HG03571 (cell line): ENCODE measurements at regions not wholly inside any gene's neighbourhood (a gene's known extent, or its start where the extent isn't known, plus 50 kb on each side); places are given as distances from the start of the nearest gene placed in this dataset.
"Not testable (repeated sequence)": the region's sequence is repeated elsewhere in the genome, so short reads cannot be mapped to it uniquely, and the experiment has no call there.

ENCODE experiments used
- ATAC-seq: cut with Tn5 transposase; IDR thresholded peaks from one replicate; pipeline ENCODE4 v1.9.1; 2021; ENCODE audit not compliant: unreplicated experiment

DNA sequence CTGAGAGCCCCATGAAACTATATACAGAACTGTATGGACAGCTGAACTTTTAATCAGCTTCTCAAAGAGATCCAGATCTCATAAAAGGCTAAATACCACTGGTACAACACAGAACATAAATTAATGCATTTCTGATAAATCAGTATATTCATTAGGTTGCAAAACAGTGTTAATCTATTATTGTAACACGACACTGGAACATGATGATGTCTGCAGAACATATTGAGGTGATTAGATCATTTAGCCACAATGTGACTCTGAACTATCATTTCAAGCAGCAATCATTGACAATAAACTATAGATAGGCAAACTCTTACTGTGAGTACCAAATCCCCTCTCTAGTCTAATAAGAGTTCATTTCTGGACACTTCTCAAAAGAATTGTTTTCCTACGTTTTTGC lies 50.3 kb downstream of the GASK1B start:
- ATAC-seq, result no peak

DNA sequence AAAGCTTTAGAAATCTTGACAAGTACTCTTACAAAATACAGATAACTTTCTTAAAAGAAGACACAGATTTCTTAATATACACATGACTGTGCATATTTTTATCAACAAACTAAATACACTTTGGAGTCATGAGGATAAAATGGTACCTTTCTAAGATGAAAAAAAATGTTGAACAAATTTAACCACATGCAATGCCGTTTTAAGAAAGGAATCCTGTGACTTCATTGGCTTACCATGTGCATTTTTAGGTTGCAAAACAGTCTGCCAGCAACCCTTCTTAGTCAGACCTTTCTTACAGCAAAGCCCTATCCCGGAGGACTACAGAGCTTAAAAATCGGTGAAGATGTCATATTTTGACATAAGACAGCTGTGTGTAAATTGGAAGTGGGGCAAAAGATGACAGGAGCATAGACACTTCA lies 51.7 kb downstream of the GASK1B start:
- no peak for ATAC-seq

DNA sequence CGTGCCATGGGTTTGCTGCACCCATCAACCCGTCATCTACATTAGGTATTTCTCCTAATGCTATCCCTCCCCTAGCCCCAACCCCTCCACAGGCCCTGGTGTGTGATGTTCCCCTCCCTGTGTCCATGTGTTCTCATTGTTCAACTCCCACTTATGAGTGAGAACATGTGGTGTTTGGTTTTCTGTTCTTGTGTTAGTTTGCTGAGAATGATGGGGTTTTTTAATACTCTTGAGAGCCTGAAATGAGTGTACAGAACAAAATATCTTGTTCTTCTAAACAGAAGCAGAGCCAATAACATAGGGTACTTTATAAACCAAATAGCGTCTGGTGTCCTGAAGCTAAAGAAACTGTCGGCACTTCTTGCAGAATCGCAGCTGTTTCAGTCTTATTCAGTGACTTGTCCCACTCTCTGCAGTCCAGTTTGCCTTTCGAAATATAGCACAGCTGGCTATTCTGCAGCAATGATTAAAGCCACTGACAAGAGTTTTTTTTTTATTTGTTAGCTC lies 52.1 kb downstream of the GASK1B start:
- ATAC-seq, result not testable (repeated sequence)

DNA sequence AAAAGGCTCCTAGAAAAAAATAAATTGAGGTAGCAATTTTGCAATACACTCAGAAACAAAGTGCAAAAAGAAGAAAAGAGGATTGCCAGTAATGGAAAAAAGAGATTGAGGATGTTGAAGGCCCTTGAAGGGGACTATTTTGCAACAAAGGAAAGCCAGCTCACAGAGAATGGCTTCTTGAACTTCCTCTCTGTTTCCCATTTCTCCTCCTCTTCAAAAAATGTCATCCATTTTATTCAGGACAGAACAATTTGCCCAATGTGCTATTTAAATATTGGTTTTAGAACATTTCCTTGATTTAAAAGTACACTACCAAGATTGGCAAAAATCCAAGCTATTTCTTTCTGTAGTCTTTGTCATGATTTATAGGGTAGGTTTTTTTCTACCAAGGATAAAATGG lies 60.2 kb downstream of the GASK1B start:
- ATAC-seq, result no peak

DNA sequence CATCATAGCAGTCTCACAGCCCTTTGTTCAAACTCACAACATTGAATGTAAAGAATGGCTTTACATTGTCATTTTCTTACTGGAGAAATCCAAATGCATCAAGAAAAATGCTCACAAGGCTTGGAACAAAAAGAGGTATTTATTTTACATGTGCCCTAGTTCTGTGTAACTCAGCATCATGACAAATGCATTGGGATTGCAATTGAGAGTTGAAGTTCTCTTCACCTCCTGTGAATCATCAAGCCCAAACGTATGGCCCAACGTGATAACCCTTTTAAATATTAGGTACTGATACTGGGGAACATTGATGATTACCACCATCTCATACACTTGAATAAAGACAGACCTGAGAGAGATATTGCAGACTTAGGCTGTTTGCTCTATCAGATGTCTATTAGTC lies 61.6 kb downstream of the GASK1B start:
- ATAC-seq, result no peak

DNA sequence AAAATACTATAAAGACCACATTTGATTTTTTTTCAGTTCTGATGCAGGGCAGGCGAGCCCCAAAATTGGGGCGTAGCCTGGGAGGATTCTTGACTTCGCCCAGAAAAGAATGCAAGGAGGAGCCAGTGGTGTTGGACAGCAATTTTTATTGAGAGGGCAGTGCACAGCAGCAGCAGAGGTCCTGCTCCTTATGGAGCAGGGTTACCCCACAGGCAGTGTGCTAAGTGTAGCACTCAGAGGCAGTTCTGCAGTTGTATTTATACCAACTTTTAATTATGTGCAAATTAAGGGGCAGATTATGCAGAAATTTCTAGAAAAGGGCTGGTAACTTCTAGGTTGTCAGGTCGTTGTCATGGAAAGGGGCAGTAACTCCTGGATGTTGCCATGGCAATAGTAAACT lies 69.9 kb downstream of the GASK1B start:
- ATAC-seq, result no peak

DNA sequence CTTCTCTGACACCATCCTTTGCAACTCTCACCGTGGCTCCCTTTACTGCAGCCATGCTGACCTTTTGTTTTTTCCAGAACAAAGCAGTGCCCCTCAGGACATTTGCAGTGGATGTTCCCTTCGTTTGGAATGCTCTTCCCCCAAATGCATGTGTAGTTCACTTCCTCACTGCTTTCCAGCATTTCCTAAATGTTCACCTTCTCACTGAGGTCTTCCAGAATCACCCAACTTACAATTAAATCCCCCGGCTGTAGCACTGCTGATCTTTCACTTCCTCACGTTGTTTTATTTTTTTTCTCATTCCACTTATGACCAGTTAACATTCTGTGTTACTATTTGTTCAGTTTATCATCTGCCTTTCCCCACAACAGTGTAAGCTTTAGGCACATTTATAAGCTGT lies 73.1 kb downstream of the GASK1B start:
- ATAC-seq, result no peak

DNA sequence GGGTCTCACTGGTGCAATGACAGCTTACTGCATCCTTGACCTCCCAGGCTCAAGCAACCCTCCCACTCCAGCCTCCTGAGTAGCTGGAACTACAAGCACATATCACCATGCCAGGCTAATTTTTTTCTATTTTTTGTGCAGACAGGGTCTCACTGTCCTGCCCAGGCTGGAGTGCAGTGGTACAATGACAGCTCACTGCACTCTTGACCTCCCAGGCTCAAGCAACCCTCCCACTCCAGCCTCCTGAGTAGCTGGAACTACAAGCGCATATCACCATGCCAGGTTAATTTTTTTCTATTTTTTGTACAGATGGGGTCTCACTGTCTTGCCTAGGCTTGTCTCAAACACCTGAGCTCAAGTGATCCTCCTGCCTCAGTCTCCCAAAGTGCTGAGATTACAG lies 74.0 kb downstream of the GASK1B start:
- ATAC-seq, result no peak

DNA sequence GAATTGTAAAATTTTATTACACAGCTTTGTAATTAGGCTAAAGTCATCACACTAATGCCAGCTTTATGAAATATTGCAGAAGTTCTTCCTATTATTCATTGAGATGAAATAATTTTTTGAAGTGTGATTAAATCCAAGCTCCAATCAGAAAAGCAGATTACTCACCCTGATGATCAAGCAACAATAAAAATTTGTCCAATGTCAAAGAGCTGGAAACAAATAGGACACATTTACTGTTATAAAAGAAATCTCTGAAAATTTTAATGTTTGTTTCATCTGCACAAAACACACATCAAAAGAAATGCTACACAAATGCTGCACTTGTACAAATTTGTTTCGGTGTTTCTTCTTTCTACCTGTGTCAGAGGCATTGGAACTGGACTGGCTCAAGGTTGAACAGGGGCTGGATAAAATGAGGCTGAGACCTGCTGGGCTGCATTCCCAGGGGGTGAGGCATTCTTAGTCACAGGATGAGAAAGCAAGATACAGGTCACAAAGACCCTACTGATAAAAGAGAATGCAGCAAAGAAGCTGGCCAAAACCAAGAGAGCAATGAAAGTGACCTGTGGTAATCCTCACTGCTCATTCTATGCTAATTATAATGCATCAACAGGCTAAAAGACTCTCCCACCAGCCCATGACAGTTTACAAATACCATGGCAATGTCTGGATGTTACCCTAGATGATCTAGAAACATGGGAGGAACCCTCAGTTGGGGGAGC lies 78.3 kb downstream of the GASK1B start:
- no peak for ATAC-seq

DNA sequence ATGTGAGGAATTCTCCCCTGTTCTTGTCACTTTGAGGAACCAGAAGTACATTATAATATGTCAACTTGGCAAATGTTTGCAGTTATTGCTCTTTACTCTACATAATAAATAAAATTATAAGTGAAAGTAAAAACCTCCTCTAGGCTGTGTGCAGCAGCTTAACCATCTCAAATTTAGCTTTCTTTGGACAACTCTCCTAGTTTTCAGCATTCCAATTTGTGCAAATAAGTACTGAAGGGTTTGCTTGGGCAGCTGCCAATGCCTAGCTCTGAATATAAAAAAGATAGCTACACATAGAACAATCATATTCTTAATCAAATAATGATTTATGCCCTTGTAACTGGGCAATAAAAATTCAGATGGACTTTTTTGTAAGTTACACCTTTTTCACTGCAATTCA lies 82.5 kb downstream of the GASK1B start:
- no peak for ATAC-seq

DNA sequence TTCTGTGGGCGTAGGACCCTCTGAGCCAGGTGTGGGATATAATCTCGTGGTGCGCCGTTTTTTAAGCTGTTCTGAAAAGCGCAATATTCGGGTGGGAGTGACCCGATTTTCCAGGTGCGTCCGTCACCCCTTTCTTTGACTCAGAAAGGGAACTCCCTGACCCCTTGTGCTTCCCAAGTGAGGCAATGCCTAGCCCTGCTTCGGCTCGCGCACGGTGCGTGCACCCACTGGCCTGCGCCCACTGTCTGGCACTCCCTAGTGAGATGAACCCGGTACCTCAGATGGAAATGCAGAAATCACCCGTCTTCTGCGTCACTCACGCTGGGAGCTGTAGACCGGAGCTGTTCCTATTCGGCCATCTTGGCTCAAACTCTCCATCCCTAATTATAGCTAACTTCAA lies 82.9 kb downstream of the GASK1B start:
- not testable (repeated sequence) for ATAC-seq

DNA sequence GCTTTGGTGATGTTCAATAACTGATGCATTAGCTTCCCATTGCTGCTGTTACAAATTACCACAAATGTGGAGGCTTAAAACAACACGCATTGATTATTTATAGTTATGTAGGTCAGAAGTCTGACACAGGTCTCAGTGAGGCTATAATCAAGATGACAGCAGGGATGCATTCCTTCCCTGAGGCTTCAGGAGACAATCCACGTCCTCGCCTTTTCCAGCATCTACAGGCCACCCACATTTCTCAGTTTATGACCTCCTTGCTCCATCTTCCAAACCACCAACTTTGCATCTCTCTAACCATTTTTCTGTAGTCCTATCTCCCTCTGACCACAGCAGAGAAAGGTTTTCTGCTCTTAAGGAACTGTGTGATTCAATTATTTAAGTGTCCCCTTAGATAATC lies 92.5 kb downstream of the GASK1B start:
- ATAC-seq, result no peak

DNA sequence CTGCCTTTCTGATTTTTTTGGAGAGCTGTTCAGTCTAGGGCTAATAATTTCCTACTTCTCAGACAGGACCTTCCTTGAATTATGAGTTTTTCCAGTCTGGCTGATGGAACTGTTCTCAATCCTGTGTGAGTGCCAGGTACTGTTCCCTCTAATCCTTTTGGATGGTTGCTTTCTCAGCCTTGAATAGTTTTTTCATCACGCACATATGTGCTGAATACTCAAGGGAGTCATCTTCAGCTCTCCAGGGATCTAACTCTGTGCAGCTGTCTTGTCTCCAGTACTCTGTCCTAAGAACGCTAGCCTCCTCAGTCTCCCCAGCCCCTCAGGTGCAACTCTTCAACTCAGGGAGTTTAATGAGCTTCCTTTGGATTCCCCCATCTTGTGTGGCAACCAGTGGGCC lies 93.2 kb downstream of the GASK1B start:
- no peak for ATAC-seq

DNA sequence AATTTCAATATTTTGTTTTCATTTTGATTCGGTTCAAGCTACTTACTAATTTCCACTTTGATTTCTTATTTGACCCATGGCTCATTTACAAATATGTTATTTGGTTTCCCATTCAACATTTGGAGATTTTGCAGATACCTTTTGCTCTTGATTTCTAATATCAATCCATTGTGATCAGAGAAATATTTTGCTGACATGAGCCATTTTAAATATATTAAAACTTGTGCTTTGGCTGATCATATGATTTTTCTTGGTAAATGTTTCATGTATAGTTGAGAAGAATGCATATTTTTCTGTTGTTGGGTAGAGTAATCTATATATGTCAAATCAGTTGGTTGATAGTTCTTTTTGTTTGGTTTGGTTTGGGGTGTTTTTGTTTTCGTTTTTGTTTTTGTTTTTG lies 95.0 kb downstream of the GASK1B start:
- ATAC-seq, result no peak

DNA sequence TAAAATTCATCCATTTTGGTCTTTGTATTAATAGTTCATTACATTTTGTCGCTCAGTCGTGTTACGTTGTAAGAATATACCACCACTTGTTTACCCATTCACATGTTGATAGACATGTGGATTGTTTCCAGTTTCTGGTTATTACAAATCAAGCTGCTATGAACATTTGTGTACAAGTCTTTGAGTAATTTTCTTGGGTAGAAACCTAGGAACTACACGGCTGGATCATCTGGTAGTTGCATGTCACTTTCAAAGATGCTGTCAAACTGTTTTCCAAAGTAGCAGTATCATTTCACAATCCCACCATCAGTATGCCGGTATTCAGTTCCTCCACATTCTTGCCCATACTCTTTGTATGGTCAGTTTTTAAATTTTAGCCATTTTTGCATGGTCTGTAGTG lies 98.0 kb downstream of the GASK1B start:
- no peak for ATAC-seq

DNA sequence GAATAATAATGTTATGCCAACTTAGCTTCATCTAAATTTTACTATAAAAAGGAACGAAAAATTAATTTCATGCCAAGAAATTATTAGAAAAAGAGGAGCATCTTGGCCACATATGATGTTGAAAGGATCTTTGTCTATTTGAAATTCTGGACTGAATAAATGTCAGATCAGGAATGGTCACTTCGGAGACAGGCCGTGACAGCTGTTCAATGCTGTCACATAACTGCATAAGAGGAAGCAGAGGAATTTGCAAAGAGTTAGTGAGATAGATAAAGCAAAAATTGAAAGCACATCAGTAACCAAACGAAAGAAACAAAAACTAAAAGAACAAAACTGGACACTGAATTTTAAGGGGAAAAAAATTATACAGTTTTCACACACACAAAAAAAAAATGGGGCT lies 100.9 kb downstream of the GASK1B start:
- ATAC-seq, result no peak

DNA sequence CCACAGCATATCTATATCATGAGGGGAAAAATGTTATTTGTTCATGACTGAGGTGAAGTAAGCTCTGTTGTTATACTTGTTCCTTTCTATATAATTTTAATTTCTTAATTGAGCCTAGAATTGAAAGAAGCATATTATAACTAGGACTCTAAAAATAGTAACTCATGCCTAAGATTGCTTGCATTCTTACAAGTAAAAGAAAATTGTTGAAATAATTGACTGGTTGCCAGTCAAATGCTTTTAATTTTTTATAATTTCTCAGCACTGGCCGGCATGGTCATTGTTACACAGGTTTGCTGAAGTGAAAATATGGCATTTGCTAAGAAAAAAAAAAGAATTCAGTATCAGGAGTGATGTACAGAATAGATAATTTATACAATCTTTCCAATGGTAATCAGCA lies 104.8 kb downstream of the GASK1B start:
- no peak for ATAC-seq

DNA sequence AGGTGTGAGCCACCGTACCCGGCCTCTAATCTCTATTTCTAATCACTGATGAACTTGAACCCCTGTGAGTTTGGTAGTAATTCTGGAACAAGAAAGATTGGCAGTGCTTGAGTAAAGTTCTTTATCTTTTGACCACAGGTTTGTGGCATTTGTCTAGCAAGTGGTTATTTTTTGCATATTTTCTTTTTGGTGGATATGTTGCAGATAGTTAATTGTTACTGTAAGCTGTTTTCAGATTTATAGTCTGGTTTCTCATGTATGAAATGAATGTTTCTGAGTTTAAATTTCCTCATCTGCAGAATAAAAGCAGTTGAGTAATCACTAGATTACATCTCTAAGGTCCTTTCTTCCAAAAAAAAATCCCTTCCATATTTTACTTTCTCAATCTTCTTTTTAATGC lies 105.2 kb downstream of the GASK1B start:
- ATAC-seq, result no peak

DNA sequence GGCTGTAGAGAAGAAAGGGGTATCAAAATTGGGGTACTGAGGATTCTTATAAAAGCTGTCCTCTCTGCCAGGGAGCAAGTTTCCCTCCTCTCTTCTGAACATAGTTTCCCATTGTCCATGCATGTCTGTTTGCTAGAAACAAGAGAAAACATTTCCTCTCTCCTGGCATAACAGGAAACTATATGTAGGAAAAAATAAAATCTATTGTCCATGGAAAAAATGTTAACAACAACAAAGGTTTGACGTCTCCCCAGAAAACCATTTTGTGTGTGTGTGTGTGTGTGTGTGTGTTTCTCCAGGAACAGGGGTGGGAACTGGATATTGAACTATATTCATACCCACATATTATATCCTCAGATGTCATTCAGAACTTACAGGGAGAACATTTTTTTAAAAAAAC lies 107.2 kb downstream of the GASK1B start:
- ATAC-seq, result no peak

DNA sequence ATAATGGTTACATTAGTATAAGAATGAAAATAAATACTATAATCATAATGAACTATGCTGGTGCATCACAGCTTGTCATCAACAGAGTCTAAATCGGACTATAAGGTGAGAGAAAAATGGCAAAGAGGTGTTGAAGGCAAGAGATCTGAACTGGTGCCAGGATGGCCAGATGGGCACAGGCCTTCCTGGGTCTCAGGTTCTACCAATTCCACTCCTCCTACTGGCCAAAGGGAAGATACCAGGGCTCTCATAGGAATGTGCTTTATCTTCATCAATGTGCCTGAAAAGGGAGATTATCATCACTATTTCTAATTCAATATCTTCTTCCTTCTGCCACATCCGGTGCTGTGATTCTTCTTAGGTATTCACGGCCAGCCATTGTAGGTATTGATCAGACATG lies 107.6 kb downstream of the GASK1B start:
- ATAC-seq, result no peak

DNA sequence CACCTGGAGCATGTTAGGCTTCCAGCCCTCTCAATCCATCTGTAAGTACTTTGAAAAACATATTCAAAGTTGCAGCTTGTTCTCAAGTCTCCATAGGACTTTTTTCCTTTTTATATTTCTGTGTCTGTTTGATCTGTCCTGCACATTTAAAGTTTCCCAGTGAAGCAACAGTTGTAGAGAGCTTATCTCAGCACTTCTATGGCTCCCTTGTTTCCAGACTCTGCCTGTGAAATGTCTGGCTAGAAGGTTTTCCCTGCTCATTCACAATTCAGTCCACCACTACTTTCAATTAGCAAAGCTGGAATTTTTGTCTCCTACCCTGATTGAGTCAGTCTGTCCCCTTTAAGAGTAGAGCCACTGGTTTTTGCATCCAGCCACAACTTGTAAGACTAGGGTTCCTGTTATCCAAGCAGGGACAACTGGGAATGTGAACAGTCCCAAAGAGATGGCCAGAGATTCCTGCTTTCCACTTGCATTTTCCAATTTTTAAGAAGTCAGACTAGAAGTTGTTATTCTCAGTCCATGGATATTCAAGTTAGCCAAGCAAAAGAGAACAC lies 116.1 kb downstream of the GASK1B start:
- ATAC-seq, result no peak

DNA sequence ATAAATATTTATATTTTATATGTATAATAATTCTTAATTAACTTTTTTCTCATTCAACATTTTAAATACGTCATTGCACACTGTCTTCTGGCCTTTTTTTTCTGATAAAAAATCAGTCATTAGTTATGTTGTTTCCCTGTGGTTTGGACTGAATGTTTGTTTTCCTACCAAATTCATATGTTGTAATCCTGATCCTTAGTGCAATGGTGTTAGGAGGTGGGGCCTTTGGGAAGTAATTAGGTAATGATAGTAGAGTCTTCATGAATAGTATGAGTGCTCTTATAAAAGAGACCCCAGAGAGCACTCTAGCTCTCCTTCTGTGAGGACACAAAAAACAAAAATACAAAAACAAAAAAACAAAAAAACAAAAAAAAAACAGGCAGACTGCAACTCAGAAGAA lies 117.2 kb downstream of the GASK1B start:
- no peak for ATAC-seq

DNA sequence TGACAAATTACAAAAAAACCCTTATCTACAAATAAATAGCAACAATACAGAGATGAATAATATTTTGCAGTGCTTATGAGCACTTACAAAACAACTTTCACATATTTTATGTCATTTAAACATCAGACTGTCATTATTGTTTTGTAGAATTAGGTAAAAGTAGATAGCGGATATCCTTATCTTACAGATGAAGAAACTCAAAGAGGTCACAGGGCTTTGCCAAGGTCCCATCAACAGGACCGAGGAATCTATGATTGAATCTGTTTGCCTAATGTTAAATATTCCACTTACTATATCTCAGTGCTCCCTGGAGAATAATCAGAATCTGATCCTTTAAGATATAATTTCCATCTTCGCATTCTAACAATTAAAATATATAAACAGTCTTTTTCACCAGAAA lies 119.0 kb downstream of the GASK1B start:
- no peak for ATAC-seq
